HCT116 (cell line): ENCODE measurements at regions not wholly inside any gene's neighbourhood (a gene's known extent, or its start where the extent isn't known, plus 50 kb on each side); places are given as distances from the start of the nearest gene placed in this dataset.

Experiments used
- EZH2 ChIP-seq: fragments of 200-600 bp; sonication (generic); IDR thresholded peaks from 2 replicates; pipeline ENCODE4 v1.6.1; 2017; ENCODE audit warnings: antibody characterized with exemption, mixed run types
- POLR2A ChIP-seq: IDR thresholded peaks from 2 replicates; pipeline ENCODE4 v1.7.0; 2011; ENCODE audit warnings: borderline replicate concordance; ENCODE audit not compliant: insufficient read depth, insufficient read length; ENCODE audit errors: extremely low read depth
- POLR2AphosphoS5 ChIP-seq: IDR thresholded peaks from 2 replicates; pipeline ENCODE4 v1.6.1; 2011; ENCODE audit warnings: mild to moderate bottlenecking, low read depth, low read length, moderate library complexity
- REST ChIP-seq: IDR thresholded peaks from 2 replicates; pipeline ENCODE4 v1.6.1; 2012; ENCODE audit warnings: low read depth
- SP1 ChIP-seq: IDR thresholded peaks from 2 replicates; pipeline ENCODE4 v1.6.1; 2012; ENCODE audit warnings: low read depth
- TCF7L2 ChIP-seq: IDR thresholded peaks from 2 replicates; pipeline ENCODE4 v1.7.0; 2011; ENCODE audit warnings: borderline replicate concordance, inconsistent platforms; ENCODE audit not compliant: insufficient read depth, insufficient read length; ENCODE audit errors: extremely low read depth
- TF ChIP-seq, protein P1 (sequence below): IDR thresholded peaks from 2 replicates; pipeline ENCODE4 v1.6.1; 2012

GRCh38 chr21:25402134-25402961 lies 204.9 kb downstream of the MRPL39 start:
- TF ChIP-seq, protein P1, sequence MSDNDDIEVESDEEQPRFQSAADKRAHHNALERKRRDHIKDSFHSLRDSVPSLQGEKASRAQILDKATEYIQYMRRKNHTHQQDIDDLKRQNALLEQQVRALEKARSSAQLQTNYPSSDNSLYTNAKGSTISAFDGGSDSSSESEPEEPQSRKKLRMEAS = no peak
- TF ChIP-seq REST (no peak), POLR2A (no peak), POLR2AphosphoS5 (no peak), TCF7L2 (no peak), SP1 (no peak), EZH2 (no peak)
